CD8-positive, alpha-beta memory T cell (primary cell): ENCODE measurements at regions not wholly inside any gene's neighbourhood (a gene's known extent, or its start where the extent isn't known, plus 50 kb on each side); places are given as distances from the start of the nearest gene placed in this dataset.

ENCODE experiments used
- CTCF ChIA-PET: fragments of 350-600 bp; sonication (Branson Sonifier 250); formaldehyde crosslinking; loops from one replicate; lab custom pipeline; 2021; ENCODE audit warnings: antibody characterized with exemption; lab: Charles Lee
- POLR2A ChIA-PET: fragments of 350-600 bp; sonication (Branson Sonifier 250); formaldehyde crosslinking; loops from one replicate; lab custom pipeline; 2021; ENCODE audit warnings: antibody characterized with exemption; lab: Charles Lee
- DNase-seq, 5 donors: peaks; one replicate each; pipeline versions ENCODE4 v3.0.0 to v3.0.0-alpha.2; 2020 to 2022; ENCODE audit warnings: mixed read lengths in 1 of 5
- H3K27ac ChIP-seq: one replicate; pipeline ENCODE4 v1.7.0; 2013; ENCODE audit warnings: low read depth, mild to moderate bottlenecking, low read length, moderate library complexity
- H3K27me3 ChIP-seq: 2 replicates; pipeline ENCODE4 v1.7.0; 2013; ENCODE audit warnings: low read length, mild to moderate bottlenecking; ENCODE audit not compliant: insufficient read depth, poor library complexity, severe bottlenecking
- H3K36me3 ChIP-seq: 2 replicates; pipeline ENCODE4 v1.7.0; 2013; ENCODE audit warnings: mild to moderate bottlenecking, low read length, moderate library complexity; ENCODE audit not compliant: insufficient read depth
- H3K4me1 ChIP-seq: 2 replicates; pipeline ENCODE4 v1.7.0; 2013; ENCODE audit warnings: mild to moderate bottlenecking, low read length, moderate library complexity; ENCODE audit not compliant: insufficient read depth
- H3K4me3 ChIP-seq: 2 replicates; pipeline ENCODE4 v1.7.0; 2013; ENCODE audit warnings: mild to moderate bottlenecking, low read length
- H3K9me3 ChIP-seq: 2 replicates; pipeline ENCODE4 v1.7.0; 2013; ENCODE audit warnings: mild to moderate bottlenecking, low read length
- H3K27ac Mint-ChIP-seq, 8 donors: one replicate each; pipeline ENCODE4 v1.8.0; 2020 to 2021; ENCODE audit warnings: mixed read lengths in 8 of 8, mild to moderate bottlenecking in 6 of 8, inconsistent platforms in 3 of 8, moderate library complexity in 3 of 8
- H3K27me3 Mint-ChIP-seq, 2 donors: one replicate each; pipeline ENCODE4 v1.8.0; 2020 to 2021; ENCODE audit warnings: mixed read lengths in 2 of 2, mild to moderate bottlenecking in 1 of 2, moderate library complexity in 1 of 2
- H3K36me3 Mint-ChIP-seq, 3 donors: one replicate each; pipeline ENCODE4 v1.8.0; 2020 to 2021; ENCODE audit warnings: mixed read lengths in 3 of 3, inconsistent platforms in 1 of 3, mild to moderate bottlenecking in 1 of 3
- H3K4me1 Mint-ChIP-seq, 3 donors: one replicate each; pipeline ENCODE4 v1.8.0; 2020 to 2021; ENCODE audit warnings: mixed read lengths in 3 of 3, inconsistent platforms in 1 of 3, mild to moderate bottlenecking in 1 of 3
- H3K4me3 Mint-ChIP-seq, 7 donors: one replicate each; pipeline ENCODE4 v1.8.0; 2020 to 2021; ENCODE audit warnings: mixed read lengths in 7 of 7, mild to moderate bottlenecking in 6 of 7, moderate library complexity in 4 of 7, inconsistent platforms in 2 of 7
- H3K9me3 Mint-ChIP-seq, 5 donors: one replicate each; pipeline ENCODE4 v1.8.0; 2020 to 2022; ENCODE audit warnings: mixed read lengths in 5 of 5, mild to moderate bottlenecking in 3 of 5, moderate library complexity in 2 of 5, inconsistent platforms in 1 of 5

DNA sequence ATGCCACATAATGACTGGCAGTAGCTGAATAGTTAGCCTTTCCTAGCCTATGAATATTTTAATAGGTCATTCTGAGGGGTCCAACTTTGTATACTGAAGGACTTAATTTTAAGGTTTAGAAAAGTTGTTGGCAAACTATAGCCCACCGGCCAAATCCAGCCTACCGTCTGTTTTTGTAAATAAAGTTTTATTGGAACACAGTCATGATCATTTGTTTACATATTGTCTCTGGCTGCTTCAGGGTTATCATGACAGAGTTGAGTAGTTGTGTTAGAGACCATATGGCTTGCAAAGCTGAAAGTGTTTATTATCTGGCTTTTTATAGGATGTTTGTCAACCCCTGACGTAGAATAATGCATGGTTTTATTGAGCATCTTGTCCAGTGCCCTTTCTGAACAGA lies 73.4 kb downstream of the NTMT2 start:
- Mint-ChIP-seq H3K36me3 (no peaks in the 10 kb centered on the region), H3K27me3 (peaks cover 12 to 31% of the 10 kb centered on the region in 2 donors), H3K9me3 (peaks cover 0 to 2% (median 0%) of the 10 kb centered on the region in 5 donors), H3K4me1 (peaks cover 0 to 3% (median 3%) of the 10 kb centered on the region in 3 donors), H3K27ac (no peak overlapping the region), H3K4me3 (no peak overlapping the region)
- H3K27ac ChIP-seq: no peak overlapping the region
- H3K36me3 ChIP-seq: no peaks in the 10 kb centered on the region
- no peak for DNase-seq
- no peaks in the 10 kb centered on the region for H3K27me3 ChIP-seq
- H3K4me3 ChIP-seq: no peak overlapping the region
- H3K4me1 ChIP-seq: no peaks in the 10 kb centered on the region
- ChIA-PET POLR2A (no interaction called here), CTCF (no interaction called here)
- H3K9me3 ChIP-seq: no peaks in the 10 kb centered on the region

- Mint-ChIP-seq H3K4me1 (no peaks in the 10 kb centered on the region), H3K36me3 (no peaks in the 10 kb centered on the region), H3K27ac (no peak overlapping the region), H3K9me3 (peaks cover 0 to 2% (median 0%) of the 10 kb centered on the region in 5 donors), H3K27me3 (peaks cover 10 to 20% of the 10 kb centered on the region in 2 donors), H3K4me3 (no peak overlapping the region)
- DNase-seq: no peak
- Histone ChIP-seq H3K27ac (no peak overlapping the region), H3K4me3 (no peak overlapping the region), H3K27me3 (no peaks in the 10 kb centered on the region), H3K36me3 (no peaks in the 10 kb centered on the region), H3K4me1 (no peaks in the 10 kb centered on the region), H3K9me3 (no peaks in the 10 kb centered on the region)
- CTCF ChIA-PET: no interaction called here
- POLR2A ChIA-PET: no interaction called here
Measured at GRCh38 chr1:170221031-170221430, 75.3 kb downstream of the NTMT2 start.

GRCh38 chr1:170221495-170221894 lies 75.7 kb downstream of the NTMT2 start:
- peaks cover 0 to 2% (median 0%) of the 10 kb centered on the region in 5 donors for H3K9me3 Mint-ChIP-seq
- H3K4me3 Mint-ChIP-seq: no peak overlapping the region
- no peaks in the 10 kb centered on the region for H3K4me1 Mint-ChIP-seq
- ChIA-PET CTCF (no interaction called here), POLR2A (no interaction called here)
- no peaks in the 10 kb centered on the region for H3K36me3 Mint-ChIP-seq
- Histone ChIP-seq H3K36me3 (no peaks in the 10 kb centered on the region), H3K4me3 (no peak overlapping the region), H3K4me1 (no peaks in the 10 kb centered on the region), H3K27me3 (no peaks in the 10 kb centered on the region), H3K27ac (no peak overlapping the region), H3K9me3 (no peaks in the 10 kb centered on the region)
- peaks cover 9 to 20% of the 10 kb centered on the region in 2 donors for H3K27me3 Mint-ChIP-seq
- H3K27ac Mint-ChIP-seq: no peak overlapping the region
- no peak for DNase-seq

- Histone ChIP-seq H3K4me1 (no peaks in the 10 kb centered on the region), H3K27ac (no peak overlapping the region), H3K27me3 (no peaks in the 10 kb centered on the region), H3K4me3 (no peak overlapping the region), H3K9me3 (no peaks in the 10 kb centered on the region), H3K36me3 (no peaks in the 10 kb centered on the region)
- CTCF ChIA-PET: no interaction called here
- no peaks in the 10 kb centered on the region for H3K4me1 Mint-ChIP-seq
- H3K27ac Mint-ChIP-seq: no peak overlapping the region
- POLR2A ChIA-PET: no interaction called here
- H3K36me3 Mint-ChIP-seq: no peaks in the 10 kb centered on the region
- peaks cover 0 to 4% (median 0%) of the 10 kb centered on the region in 5 donors for H3K9me3 Mint-ChIP-seq
- H3K27me3 Mint-ChIP-seq: peaks cover 9 to 19% of the 10 kb centered on the region in 2 donors
- DNase-seq: no peak
- no peak overlapping the region for H3K4me3 Mint-ChIP-seq
Measured at GRCh38 chr1:170224469-170224868, 78.7 kb downstream of the NTMT2 start.

DNA sequence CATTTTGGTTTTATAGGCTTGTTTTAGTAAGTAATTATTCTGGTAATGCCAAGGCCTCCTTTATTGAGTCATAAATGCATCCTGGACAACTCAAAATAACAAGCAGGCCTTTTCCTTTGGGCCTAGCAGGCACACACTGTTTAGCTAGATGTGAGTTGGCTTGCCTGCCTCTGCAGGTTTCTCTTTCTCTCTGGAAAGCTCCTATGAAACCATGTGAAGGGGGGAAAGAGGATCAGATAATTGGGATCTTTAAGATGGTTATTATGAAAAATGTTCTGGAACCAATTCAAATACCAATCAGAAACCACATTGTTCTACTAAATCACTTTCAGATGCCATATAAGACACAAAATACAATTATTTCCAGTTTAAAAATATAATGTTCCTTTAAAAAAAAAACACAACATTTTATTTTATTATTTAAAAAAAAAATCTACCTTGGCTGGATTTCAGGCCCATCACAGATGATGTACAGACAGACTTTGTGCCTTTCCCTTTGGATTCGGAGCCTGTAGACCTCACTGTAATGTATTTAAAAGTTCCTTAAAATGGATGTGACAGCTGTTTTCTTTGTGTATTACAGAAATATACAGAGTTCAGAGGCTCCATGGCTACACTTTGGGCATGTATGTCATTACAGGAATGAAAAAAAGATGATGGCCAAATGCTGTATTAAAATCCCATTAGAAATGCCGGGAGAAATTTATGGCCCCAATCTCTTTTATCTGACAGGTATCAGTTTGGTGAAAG lies 80.2 kb downstream of the NTMT2 start:
- H3K36me3 Mint-ChIP-seq: no peaks in the 10 kb centered on the region
- Histone ChIP-seq H3K9me3 (no peaks in the 10 kb centered on the region), H3K4me3 (no peak overlapping the region), H3K36me3 (no peaks in the 10 kb centered on the region), H3K27me3 (no peaks in the 10 kb centered on the region), H3K27ac (no peak overlapping the region), H3K4me1 (no peaks in the 10 kb centered on the region)
- no peak overlapping the region for H3K4me3 Mint-ChIP-seq
- no peak overlapping the region for H3K27ac Mint-ChIP-seq
- CTCF ChIA-PET: no interaction called here
- no peaks in the 10 kb centered on the region for H3K4me1 Mint-ChIP-seq
- H3K27me3 Mint-ChIP-seq: peaks cover 6 to 11% of the 10 kb centered on the region in 2 donors
- DNase-seq: no peak
- H3K9me3 Mint-ChIP-seq: peaks cover 0 to 4% (median 0%) of the 10 kb centered on the region in 5 donors
- POLR2A ChIA-PET: no interaction called here

GRCh38 chr1:170226767-170227166 lies 81.0 kb downstream of the NTMT2 start:
- Histone ChIP-seq H3K27ac (no peak overlapping the region), H3K27me3 (no peaks in the 10 kb centered on the region), H3K4me3 (no peak overlapping the region), H3K9me3 (no peaks in the 10 kb centered on the region), H3K36me3 (no peaks in the 10 kb centered on the region), H3K4me1 (no peaks in the 10 kb centered on the region)
- Mint-ChIP-seq H3K27me3 (peaks cover 8 to 11% of the 10 kb centered on the region in 2 donors), H3K9me3 (peaks cover 0 to 4% (median 0%) of the 10 kb centered on the region in 5 donors), H3K4me3 (no peak overlapping the region), H3K36me3 (no peaks in the 10 kb centered on the region), H3K4me1 (no peaks in the 10 kb centered on the region), H3K27ac (no peak overlapping the region)
- ChIA-PET CTCF (no interaction called here), POLR2A (no interaction called here)
- no peak for DNase-seq

- Mint-ChIP-seq H3K27ac (no peak overlapping the region), H3K36me3 (no peaks in the 10 kb centered on the region), H3K27me3 (peaks cover 9 to 20% of the 10 kb centered on the region in 2 donors), H3K4me1 (no peaks in the 10 kb centered on the region), H3K9me3 (peaks cover 0 to 2% (median 0%) of the 10 kb centered on the region in 5 donors), H3K4me3 (no peak overlapping the region)
- H3K27ac ChIP-seq: no peak overlapping the region
- no peaks in the 10 kb centered on the region for H3K4me1 ChIP-seq
- ChIA-PET POLR2A (no interaction called here), CTCF (no interaction called here)
- H3K36me3 ChIP-seq: no peaks in the 10 kb centered on the region
- no peak overlapping the region for H3K4me3 ChIP-seq
- no peaks in the 10 kb centered on the region for H3K27me3 ChIP-seq
- no peak for DNase-seq
- H3K9me3 ChIP-seq: no peaks in the 10 kb centered on the region
Measured at GRCh38 chr1:170230323-170230722, 84.6 kb downstream of the NTMT2 start.

- Mint-ChIP-seq H3K36me3 (no peaks in the 10 kb centered on the region), H3K4me1 (no peaks in the 10 kb centered on the region), H3K27me3 (peaks cover 9 to 20% of the 10 kb centered on the region in 2 donors), H3K4me3 (no peak overlapping the region), H3K27ac (no peak overlapping the region), H3K9me3 (no peaks in the 10 kb centered on the region)
- no peaks in the 10 kb centered on the region for H3K9me3 ChIP-seq
- H3K36me3 ChIP-seq: no peaks in the 10 kb centered on the region
- no peak overlapping the region for H3K27ac ChIP-seq
- no peaks in the 10 kb centered on the region for H3K4me1 ChIP-seq
- no peak overlapping the region for H3K4me3 ChIP-seq
- ChIA-PET CTCF (no interaction called here), POLR2A (no interaction called here)
- no peaks in the 10 kb centered on the region for H3K27me3 ChIP-seq
- DNase-seq: no peak
Measured at GRCh38 chr1:170231662-170232061, 85.9 kb downstream of the NTMT2 start.
